RPMI8226 (cell line): ENCODE measurements at regions not wholly inside any gene's neighbourhood (a gene's known extent, or its start where the extent isn't known, plus 50 kb on each side); places are given as distances from the start of the nearest gene placed in this dataset.

Source experiments
- DNase-seq: peaks from one replicate; pipeline ENCODE4 v3.0.0-alpha.2; 2015

- DNase-seq, result no peak
These were observed 106.8 kb downstream of the ZBTB18 start for GRCh38 chr1:244157731-244158438.

GRCh38 chr1:244159646-244160045 is 108.6 kb downstream of the ZBTB18 start:
- no peak for DNase-seq

- no peak for DNase-seq
These were observed 109.6 kb downstream of the ZBTB18 start for GRCh38 chr1:244160455-244161235.

- DNase-seq, result no peak
These were observed 110.1 kb downstream of the ZBTB18 start for GRCh38 chr1:244161236-244161510.

- no peak for DNase-seq
These were observed 111.9 kb downstream of the ZBTB18 start for GRCh38 chr1:244162786-244163530.

- no peak for DNase-seq
These were observed 112.9 kb downstream of the ZBTB18 start for GRCh38 chr1:244163861-244164510.

- DNase-seq, result no peak
These were observed 113.4 kb downstream of the ZBTB18 start for GRCh38 chr1:244164511-244164890.

GRCh38 chr1:244165021-244165420 is 113.9 kb downstream of the ZBTB18 start:
- DNase-seq, result no peak

- no peak for DNase-seq
These were observed 114.6 kb downstream of the ZBTB18 start for GRCh38 chr1:244165701-244166100.

GRCh38 chr1:244171241-244171985 is 120.3 kb downstream of the ZBTB18 start:
- no peak for DNase-seq

- no peak for DNase-seq
These were observed 122.2 kb downstream of the ZBTB18 start for GRCh38 chr1:244173240-244173639.

- no peak for DNase-seq
These were observed 122.7 kb downstream of the ZBTB18 start for GRCh38 chr1:244173769-244174168.

- no peak for DNase-seq
These were observed 123.9 kb downstream of the ZBTB18 start for GRCh38 chr1:244174922-244175521.

GRCh38 chr1:244176201-244176600 is 125.1 kb downstream of the ZBTB18 start:
- DNase-seq, result no peak

GRCh38 chr1:244180256-244180655 is 129.2 kb downstream of the ZBTB18 start:
- no peak for DNase-seq

GRCh38 chr1:244181867-244182266 is 130.8 kb downstream of the ZBTB18 start:
- DNase-seq, result no peak

- DNase-seq, result no peak
These were observed 132.0 kb downstream of the ZBTB18 start for GRCh38 chr1:244183037-244183436.

- no peak for DNase-seq
These were observed 135.3 kb downstream of the ZBTB18 start for GRCh38 chr1:244186372-244186771.

- DNase-seq, result no peak
These were observed 136.2 kb downstream of the ZBTB18 start for GRCh38 chr1:244187310-244187709.

- DNase-seq, result no peak
These were observed 140.5 kb downstream of the ZBTB18 start for GRCh38 chr1:244191581-244191980.

- DNase-seq, result no peak
These were observed 141.2 kb downstream of the ZBTB18 start for GRCh38 chr1:244192325-244192724.

GRCh38 chr1:244196571-244197285 is 145.6 kb downstream of the ZBTB18 start:
- no peak for DNase-seq
